GM19395 (cell line): ENCODE measurements at regions not wholly inside any gene's neighbourhood (a gene's known extent, or its start where the extent isn't known, plus 50 kb on each side); places are given as distances from the start of the nearest gene placed in this dataset.

ENCODE experiments used
- ATAC-seq: cut with Tn5 transposase; IDR thresholded peaks from one replicate; pipeline ENCODE4 v1.9.1; 2021; ENCODE audit warnings: mild to moderate bottlenecking, moderate library complexity; ENCODE audit not compliant: unreplicated experiment

GRCh38 chr10:4456776-4457175 is 369.2 kb upstream of the AKR1E2 start:
- no peak for ATAC-seq

GRCh38 chr10:4456279-4456678 is 369.7 kb upstream of the AKR1E2 start:
- no peak for ATAC-seq

GRCh38 chr10:4453950-4454349 is 372.1 kb upstream of the AKR1E2 start:
- no peak for ATAC-seq

- no peak for ATAC-seq
These were observed 372.7 kb upstream of the AKR1E2 start for GRCh38 chr10:4453276-4453675.

GRCh38 chr10:4450981-4451908 is 374.8 kb upstream of the AKR1E2 start:
- no peak for ATAC-seq

GRCh38 chr10:4450169-4450568 is 375.8 kb upstream of the AKR1E2 start:
- ATAC-seq = no peak

GRCh38 chr10:4448030-4448429 is 378.0 kb upstream of the AKR1E2 start:
- no peak for ATAC-seq

- no peak for ATAC-seq
These were observed 382.6 kb upstream of the AKR1E2 start for GRCh38 chr10:4443419-4443818.

GRCh38 chr10:4442296-4442695 is 383.7 kb upstream of the AKR1E2 start:
- ATAC-seq = no peak

- ATAC-seq = no peak
These were observed 385.7 kb upstream of the AKR1E2 start for GRCh38 chr10:4440260-4440659.

- no peak for ATAC-seq
These were observed 388.2 kb upstream of the AKR1E2 start for GRCh38 chr10:4437791-4438190.

GRCh38 chr10:4437061-4437460 is 388.9 kb upstream of the AKR1E2 start:
- no peak for ATAC-seq

- no peak for ATAC-seq
These were observed 389.9 kb upstream of the AKR1E2 start for GRCh38 chr10:4436103-4436502.

GRCh38 chr10:4434516-4435071 is 391.4 kb upstream of the AKR1E2 start:
- no peak for ATAC-seq

- no peak for ATAC-seq
These were observed 391.9 kb upstream of the AKR1E2 start for GRCh38 chr10:4434105-4434504.

GRCh38 chr10:4431114-4431863 is 394.7 kb upstream of the AKR1E2 start:
- ATAC-seq = no peak

GRCh38 chr10:4429571-4429970 is 396.4 kb upstream of the AKR1E2 start:
- ATAC-seq = no peak

- no peak for ATAC-seq
These were observed 398.5 kb upstream of the AKR1E2 start for GRCh38 chr10:4427532-4427931.

- no peak for ATAC-seq
These were observed 399.1 kb upstream of the AKR1E2 start for GRCh38 chr10:4426866-4427265.

GRCh38 chr10:4409319-4409718 is 416.7 kb upstream of the AKR1E2 start:
- no peak for ATAC-seq

GRCh38 chr10:4407783-4408182 is 418.2 kb upstream of the AKR1E2 start:
- no peak for ATAC-seq

- ATAC-seq = no peak
These were observed 420.2 kb upstream of the AKR1E2 start for GRCh38 chr10:4405828-4406227.
